WTC11 (cell line): ENCODE measurements at regions not wholly inside any gene's neighbourhood (a gene's known extent, or its start where the extent isn't known, plus 50 kb on each side); places are given as distances from the start of the nearest gene placed in this dataset.

Experiments used
- ATF1 ChIP-seq: sonication (generic); formaldehyde crosslinking; IDR thresholded peaks from 2 replicates; pipeline ENCODE4 v1.8.1; 2023; ENCODE audit warnings: mild to moderate bottlenecking, moderate library complexity, missing genetic modification reagents
- GABPB1 ChIP-seq: sonication (generic); formaldehyde crosslinking; IDR thresholded peaks from 2 replicates; pipeline ENCODE4 v1.8.1; 2023; ENCODE audit warnings: mild to moderate bottlenecking, missing genetic modification reagents
- ZNF121 ChIP-seq: sonication (generic); formaldehyde crosslinking; IDR thresholded peaks from 2 replicates; pipeline ENCODE4 v1.8.0; 2023; ENCODE audit warnings: missing genetic modification reagents
- TF ChIP-seq, protein P1 (sequence below): sonication (generic); formaldehyde crosslinking; IDR thresholded peaks from 2 replicates; pipeline ENCODE4 v1.8.0; 2023; ENCODE audit warnings: missing genetic modification reagents, mild to moderate bottlenecking, borderline replicate concordance
- TF ChIP-seq, protein P2 (sequence below): fragments of 200-600 bp; IDR thresholded peaks from 2 replicates; pipeline ENCODE4 v1.8.0; 2022; ENCODE audit warnings: antibody characterized with exemption

DNA sequence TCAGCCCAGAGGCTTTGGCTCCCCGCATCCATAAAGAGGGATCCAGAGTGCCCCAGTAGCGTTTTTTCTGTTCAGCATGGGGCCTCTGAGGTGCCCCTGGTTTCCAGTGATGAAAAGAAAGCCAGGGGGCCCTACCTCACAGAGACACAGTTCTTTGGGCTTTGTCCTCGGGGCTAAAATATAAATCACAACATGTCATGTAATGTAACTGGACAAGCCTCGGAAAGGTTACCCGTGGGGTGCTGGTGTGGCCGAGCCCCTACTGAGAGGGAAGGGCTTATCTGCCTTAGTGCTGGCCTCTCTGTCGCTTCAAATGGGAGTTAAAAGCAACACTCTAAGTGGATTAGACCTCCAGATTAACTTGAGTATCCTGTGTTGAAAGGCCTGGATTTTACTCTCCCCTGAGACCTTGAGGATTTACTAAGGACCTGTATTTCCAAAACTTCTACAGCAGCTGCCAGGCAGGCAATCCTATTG is 251.6 kb upstream of the APCDD1 start:
- TF ChIP-seq, protein P1, sequence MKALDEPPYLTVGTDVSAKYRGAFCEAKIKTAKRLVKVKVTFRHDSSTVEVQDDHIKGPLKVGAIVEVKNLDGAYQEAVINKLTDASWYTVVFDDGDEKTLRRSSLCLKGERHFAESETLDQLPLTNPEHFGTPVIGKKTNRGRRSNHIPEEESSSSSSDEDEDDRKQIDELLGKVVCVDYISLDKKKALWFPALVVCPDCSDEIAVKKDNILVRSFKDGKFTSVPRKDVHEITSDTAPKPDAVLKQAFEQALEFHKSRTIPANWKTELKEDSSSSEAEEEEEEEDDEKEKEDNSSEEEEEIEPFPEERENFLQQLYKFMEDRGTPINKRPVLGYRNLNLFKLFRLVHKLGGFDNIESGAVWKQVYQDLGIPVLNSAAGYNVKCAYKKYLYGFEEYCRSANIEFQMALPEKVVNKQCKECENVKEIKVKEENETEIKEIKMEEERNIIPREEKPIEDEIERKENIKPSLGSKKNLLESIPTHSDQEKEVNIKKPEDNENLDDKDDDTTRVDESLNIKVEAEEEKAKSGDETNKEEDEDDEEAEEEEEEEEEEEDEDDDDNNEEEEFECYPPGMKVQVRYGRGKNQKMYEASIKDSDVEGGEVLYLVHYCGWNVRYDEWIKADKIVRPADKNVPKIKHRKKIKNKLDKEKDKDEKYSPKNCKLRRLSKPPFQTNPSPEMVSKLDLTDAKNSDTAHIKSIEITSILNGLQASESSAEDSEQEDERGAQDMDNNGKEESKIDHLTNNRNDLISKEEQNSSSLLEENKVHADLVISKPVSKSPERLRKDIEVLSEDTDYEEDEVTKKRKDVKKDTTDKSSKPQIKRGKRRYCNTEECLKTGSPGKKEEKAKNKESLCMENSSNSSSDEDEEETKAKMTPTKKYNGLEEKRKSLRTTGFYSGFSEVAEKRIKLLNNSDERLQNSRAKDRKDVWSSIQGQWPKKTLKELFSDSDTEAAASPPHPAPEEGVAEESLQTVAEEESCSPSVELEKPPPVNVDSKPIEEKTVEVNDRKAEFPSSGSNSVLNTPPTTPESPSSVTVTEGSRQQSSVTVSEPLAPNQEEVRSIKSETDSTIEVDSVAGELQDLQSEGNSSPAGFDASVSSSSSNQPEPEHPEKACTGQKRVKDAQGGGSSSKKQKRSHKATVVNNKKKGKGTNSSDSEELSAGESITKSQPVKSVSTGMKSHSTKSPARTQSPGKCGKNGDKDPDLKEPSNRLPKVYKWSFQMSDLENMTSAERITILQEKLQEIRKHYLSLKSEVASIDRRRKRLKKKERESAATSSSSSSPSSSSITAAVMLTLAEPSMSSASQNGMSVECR (CRISPR knock-in tag), result no peak
- TF ChIP-seq ZNF121 (no peak), ATF1 (CRISPR knock-in tag) (no peak), GABPB1 (CRISPR knock-in tag) (no peak)
- TF ChIP-seq, protein P2, sequence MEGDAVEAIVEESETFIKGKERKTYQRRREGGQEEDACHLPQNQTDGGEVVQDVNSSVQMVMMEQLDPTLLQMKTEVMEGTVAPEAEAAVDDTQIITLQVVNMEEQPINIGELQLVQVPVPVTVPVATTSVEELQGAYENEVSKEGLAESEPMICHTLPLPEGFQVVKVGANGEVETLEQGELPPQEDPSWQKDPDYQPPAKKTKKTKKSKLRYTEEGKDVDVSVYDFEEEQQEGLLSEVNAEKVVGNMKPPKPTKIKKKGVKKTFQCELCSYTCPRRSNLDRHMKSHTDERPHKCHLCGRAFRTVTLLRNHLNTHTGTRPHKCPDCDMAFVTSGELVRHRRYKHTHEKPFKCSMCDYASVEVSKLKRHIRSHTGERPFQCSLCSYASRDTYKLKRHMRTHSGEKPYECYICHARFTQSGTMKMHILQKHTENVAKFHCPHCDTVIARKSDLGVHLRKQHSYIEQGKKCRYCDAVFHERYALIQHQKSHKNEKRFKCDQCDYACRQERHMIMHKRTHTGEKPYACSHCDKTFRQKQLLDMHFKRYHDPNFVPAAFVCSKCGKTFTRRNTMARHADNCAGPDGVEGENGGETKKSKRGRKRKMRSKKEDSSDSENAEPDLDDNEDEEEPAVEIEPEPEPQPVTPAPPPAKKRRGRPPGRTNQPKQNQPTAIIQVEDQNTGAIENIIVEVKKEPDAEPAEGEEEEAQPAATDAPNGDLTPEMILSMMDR, result no peak
